GM13977 (cell line): ENCODE measurements at regions not wholly inside any gene's neighbourhood (a gene's known extent, or its start where the extent isn't known, plus 50 kb on each side); places are given as distances from the start of the nearest gene placed in this dataset.
A peak's percentile ranks its signal among the peaks of the same experiment; 100 is the strongest.

Experiments used
- DNase-seq: peaks from one replicate; pipeline ENCODE4 v3.0.0; 2012; ENCODE audit warnings: low spot score
- CTCF ChIP-seq: IDR thresholded peaks from 2 replicates; pipeline ENCODE4 v1.5.1; 2012; ENCODE audit warnings: mild to moderate bottlenecking, control low read depth; ENCODE audit not compliant: insufficient read depth; ENCODE audit errors: extremely low read depth, missing control alignments
- in situ Hi-C: fragments of 300-500 bp; cut with MboI; formaldehyde crosslinking; loops from one replicate; pipeline ENCODE4 v1.12.0; 2022; ENCODE audit warnings: low sequenced_read_pairs, low pct_unique_long_range_greater_than_20kb, mixed read lengths, inconsistent platforms; ENCODE audit not compliant: unreplicated experiment

GRCh38 chr14:56417173-56417572, 162.4 kb upstream of the TMEM260 start:
- in situ Hi-C loops = no loop called here
- DNase-seq = no peak
- TF ChIP-seq CTCF = no peak

- DNase-seq = no peak
- TF ChIP-seq CTCF = no peak
- in situ Hi-C loops = no loop called here
Measured at GRCh38 chr14:56419750-56420149, 159.8 kb upstream of the TMEM260 start.

- TF ChIP-seq CTCF = no peak
- no peak for DNase-seq
- in situ Hi-C loops = no loop called here
Measured at GRCh38 chr14:56422221-56422620, 157.4 kb upstream of the TMEM260 start.

GRCh38 chr14:56422703-56423213, 156.8 kb upstream of the TMEM260 start:
- in situ Hi-C loops = no loop called here
- TF ChIP-seq CTCF = peak; percentile 56

GRCh38 chr14:56423544-56423943, 156.1 kb upstream of the TMEM260 start:
- DNase-seq = no peak
- no peak for TF ChIP-seq CTCF
- in situ Hi-C loops = no loop called here

More at GRCh38 chr14:56422703-56423213, 156.8 kb upstream of the TMEM260 start:
- peak; percentile 40 for DNase-seq

GRCh38 chr14:56431013-56431412, 148.6 kb upstream of the TMEM260 start:
- no peak for TF ChIP-seq CTCF
- in situ Hi-C loops = no loop called here
- no peak for DNase-seq
